Epithelial cell of esophagus (primary cell): ENCODE measurements at regions not wholly inside any gene's neighbourhood (a gene's known extent, or its start where the extent isn't known, plus 50 kb on each side); places are given as distances from the start of the nearest gene placed in this dataset.

Experiments
- DNase-seq: peaks from one replicate; pipeline ENCODE4 v3.0.0; 2010; ENCODE audit warnings: low read depth
- H3K4me3 ChIP-seq: 2 replicates; pipeline ENCODE4 v1.5.1; 2011; ENCODE audit warnings: mild to moderate bottlenecking, low read length, control low read depth
- TF ChIP-seq, protein P1 (sequence below): IDR thresholded peaks from 2 replicates; pipeline ENCODE4 v1.5.1; 2011; ENCODE audit warnings: low read depth, mild to moderate bottlenecking, low read length, control low read depth, inconsistent platforms; ENCODE audit not compliant: insufficient read depth; ENCODE audit errors: missing control alignments

GRCh38 chr3:76656531-76657070, 383.3 kb upstream of the ROBO2 start:
- no peak overlapping the region for H3K4me3 ChIP-seq
- DNase-seq, result no peak
- TF ChIP-seq, protein P1, sequence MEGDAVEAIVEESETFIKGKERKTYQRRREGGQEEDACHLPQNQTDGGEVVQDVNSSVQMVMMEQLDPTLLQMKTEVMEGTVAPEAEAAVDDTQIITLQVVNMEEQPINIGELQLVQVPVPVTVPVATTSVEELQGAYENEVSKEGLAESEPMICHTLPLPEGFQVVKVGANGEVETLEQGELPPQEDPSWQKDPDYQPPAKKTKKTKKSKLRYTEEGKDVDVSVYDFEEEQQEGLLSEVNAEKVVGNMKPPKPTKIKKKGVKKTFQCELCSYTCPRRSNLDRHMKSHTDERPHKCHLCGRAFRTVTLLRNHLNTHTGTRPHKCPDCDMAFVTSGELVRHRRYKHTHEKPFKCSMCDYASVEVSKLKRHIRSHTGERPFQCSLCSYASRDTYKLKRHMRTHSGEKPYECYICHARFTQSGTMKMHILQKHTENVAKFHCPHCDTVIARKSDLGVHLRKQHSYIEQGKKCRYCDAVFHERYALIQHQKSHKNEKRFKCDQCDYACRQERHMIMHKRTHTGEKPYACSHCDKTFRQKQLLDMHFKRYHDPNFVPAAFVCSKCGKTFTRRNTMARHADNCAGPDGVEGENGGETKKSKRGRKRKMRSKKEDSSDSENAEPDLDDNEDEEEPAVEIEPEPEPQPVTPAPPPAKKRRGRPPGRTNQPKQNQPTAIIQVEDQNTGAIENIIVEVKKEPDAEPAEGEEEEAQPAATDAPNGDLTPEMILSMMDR, result no peak

DNA sequence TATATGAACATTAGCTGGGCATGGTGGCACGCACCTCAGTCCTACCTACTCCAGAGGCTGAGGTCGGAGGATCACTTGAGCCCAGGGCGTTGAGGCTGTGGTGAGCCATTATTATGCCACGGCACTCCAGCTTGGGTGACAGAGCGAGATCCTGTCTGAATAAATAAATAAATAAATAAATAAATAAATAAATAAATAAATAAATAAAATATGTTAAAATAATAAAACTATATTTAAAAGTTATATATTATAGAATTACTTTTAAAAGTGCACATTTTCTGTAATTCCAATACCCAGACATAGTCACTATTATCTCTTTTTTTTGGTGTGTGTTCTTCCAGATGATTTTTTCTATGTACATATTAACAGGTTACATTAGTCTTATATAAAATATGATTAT, 382.0 kb upstream of the ROBO2 start:
- TF ChIP-seq, protein P1, result no peak
- no peak for DNase-seq
- H3K4me3 ChIP-seq, result no peak overlapping the region

DNA sequence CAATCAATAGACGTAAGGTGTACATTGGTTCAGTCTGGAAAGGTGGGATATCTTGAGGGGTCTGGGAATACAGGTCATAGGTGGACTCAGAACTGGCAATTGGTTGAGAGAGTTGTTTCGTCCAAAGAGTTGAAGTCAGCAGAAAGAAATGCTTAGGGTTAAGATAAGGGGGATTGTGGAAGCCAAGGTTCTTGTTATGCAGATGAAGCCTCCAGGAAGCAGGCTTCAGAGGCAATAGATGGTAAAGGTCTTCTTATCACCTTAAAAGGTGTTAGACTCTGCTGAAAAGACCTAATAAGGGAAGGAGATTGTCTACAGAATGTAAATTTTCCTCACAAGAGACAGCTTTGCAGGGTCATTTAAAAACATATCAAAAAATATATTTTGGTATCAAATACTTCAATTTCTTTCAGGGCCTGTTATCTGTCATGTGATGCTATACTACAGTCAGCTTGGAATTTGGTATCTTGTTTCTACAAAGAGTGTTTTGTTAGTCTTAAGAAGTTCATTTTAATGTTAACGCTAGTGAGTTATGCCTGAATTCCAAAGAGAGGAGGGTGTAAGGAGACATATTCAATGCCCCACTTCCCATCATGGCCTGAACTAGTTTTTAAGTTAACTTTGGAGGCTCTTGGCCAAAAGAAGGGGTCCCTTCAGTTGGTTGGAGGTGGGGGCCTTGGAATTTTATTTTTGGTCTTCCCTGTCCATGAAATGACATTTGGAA, 378.2 kb upstream of the ROBO2 start:
- TF ChIP-seq, protein P1, result no peak
- no peak for DNase-seq

DNA sequence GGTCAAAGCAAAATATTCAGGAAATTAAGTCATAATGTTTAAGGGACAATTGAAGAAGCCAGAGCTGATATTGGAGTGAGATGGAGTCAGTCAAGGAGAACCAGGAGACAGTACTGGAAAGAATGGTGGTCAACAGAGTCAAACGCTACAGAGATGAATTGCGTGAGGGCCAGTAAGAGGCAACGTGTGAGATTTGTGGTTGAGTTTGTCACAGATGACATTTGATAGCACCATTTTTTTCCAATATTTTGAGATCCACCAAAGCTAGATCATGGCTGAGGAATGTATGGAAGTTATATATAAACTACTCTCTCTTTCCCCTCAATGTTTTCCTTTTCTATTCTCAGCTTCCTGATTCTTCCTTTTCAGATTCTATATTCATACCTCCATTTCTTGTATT, 375.1 kb upstream of the ROBO2 start:
- no peak overlapping the region for H3K4me3 ChIP-seq
- TF ChIP-seq, protein P1, result no peak
- DNase-seq, result no peak

More for the DNA sequence above, 378.2 kb upstream of the ROBO2 start:
- H3K4me3 ChIP-seq, result no peak overlapping the region

- TF ChIP-seq, protein P1, result no peak
- no peak overlapping the region for H3K4me3 ChIP-seq
- no peak for DNase-seq
Observed at GRCh38 chr3:76668653-76669052, 371.2 kb upstream of the ROBO2 start.

DNA sequence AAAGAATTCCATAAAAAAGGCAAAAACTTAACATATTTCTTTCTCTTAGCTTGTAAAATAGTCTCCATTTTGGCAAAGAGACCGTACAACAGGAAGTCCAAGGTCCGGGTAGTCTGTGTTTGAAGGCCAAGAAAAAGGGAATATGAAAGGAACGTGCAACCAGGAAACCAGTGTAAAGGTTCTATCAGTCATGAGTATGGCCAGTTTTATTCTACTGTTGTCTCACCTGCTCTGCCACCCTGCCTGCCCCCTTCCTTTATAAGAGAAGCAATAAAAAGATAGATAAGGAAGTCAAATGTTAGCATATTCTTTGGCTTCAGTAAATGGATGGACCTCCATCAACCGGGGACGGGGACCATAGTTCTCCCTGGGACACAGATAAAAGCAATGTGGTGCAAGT, 370.6 kb upstream of the ROBO2 start:
- H3K4me3 ChIP-seq, result no peak overlapping the region
- DNase-seq, result no peak
- TF ChIP-seq, protein P1, result no peak

DNA sequence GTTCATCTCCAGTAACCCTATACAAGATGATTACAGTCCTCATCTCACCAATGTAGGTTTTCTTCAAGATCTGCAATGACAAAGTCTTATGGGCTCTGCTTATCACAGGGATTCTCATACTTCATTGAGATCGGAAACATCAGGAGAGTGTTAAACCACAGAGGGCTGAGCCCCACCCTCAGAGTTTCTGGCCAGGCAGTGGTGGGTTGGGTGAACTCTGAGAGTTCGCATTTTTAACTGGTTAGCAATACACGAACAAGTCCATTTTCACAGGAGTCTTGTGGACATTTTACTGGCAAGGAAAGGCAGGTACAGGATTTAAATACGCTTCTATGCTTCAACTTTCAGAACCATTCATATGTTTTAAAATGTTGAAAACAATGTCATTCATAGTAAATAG, 366.7 kb upstream of the ROBO2 start:
- TF ChIP-seq, protein P1, result no peak
- no peak for DNase-seq
- H3K4me3 ChIP-seq, result no peak overlapping the region
